Sciatic nerve (tissue), 2 donors: ENCODE measurements at regions not wholly inside any gene's neighbourhood (a gene's known extent, or its start where the extent isn't known, plus 50 kb on each side); places are given as distances from the start of the nearest gene placed in this dataset.

ENCODE experiments used
- ATAC-seq: fragments of 200-7000 bp; cut with Tn5 transposase; one replicate; pipeline ENCODE4 v1.9.1; 2020; ENCODE audit warnings: mild to moderate bottlenecking, moderate library complexity
- DNase-seq: peaks from one replicate; pipeline ENCODE4 v3.0.0-alpha.2; 2020; ENCODE audit warnings: low spot score
- intact Hi-C: fragments of 100-400 bp; cut with DNase I; formaldehyde crosslinking; loops from one replicate; pipeline ENCODE4 v1.14.2; 2022
- donor health status: DM: no; HTN: no; CAD: no.
- donor health status: DM: no; HTN: no; CAD: no.

DNA sequence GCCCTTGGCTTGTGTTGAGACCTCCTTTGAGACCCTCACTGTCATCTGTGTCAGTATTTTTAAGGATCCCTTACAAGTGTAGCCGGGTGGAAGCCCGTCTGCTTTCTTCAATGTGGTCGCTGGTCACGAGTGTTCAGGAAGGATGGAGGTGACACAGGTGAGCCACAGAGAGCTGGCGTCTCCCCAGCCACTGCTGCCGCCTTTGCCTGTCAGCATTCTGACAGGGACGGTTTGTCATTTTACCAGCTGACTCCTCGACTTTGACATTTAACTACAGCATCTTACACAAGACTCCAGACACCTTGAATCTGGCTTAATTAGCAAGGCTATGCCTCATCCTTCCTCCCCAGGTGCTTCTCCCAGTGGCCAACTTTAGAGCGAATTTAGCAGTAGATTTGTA, 56.3 kb upstream of the MPHOSPH6 start:
- ATAC-seq (no peak), DNase-seq (no peak)
- intact Hi-C loops = loop anchor here (2.0 kb wide), 1 partner anchor 196 kb away; no protein-coding TSS in a partner anchor

DNA sequence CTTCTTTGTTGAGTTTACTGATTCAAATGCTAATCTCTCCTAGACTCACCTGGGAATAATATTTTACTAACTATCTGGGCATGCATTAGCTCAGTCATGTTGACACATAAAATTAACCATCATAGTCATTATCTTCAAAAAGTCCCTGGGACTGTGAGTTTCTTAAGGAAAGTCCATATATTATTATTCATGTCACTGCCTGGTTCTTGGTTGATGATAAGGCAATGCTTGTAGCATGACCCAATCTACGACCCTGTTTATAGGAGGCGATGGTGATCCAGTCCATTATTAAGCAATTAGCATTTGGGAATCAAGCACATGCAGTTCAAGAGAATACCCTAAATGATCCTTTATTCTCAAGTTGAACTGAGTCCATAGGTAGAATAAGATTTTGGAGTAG, 54.8 kb upstream of the MPHOSPH6 start:
- ATAC-seq (no peak), DNase-seq (no peak)
- intact Hi-C loops = no loop called here

- DNase-seq = no peak
- no peak for ATAC-seq
- intact Hi-C loops = no loop called here
These were observed 50.5 kb upstream of the MPHOSPH6 start for GRCh38 chr16:82220541-82220940.
